HFF-Myc (cell line): ENCODE measurements at regions not wholly inside any gene's neighbourhood (a gene's known extent, or its start where the extent isn't known, plus 50 kb on each side); places are given as distances from the start of the nearest gene placed in this dataset.

Source experiments
- DNase-seq: peaks from one replicate; pipeline ENCODE4 v3.0.0-alpha.2; 2011; ENCODE audit warnings: low read depth; ENCODE audit errors: extremely low read depth
- H3K4me3 ChIP-seq: replicated peaks from 2 replicates; pipeline ENCODE4 v1.5.1; 2011; ENCODE audit warnings: low read depth, mild to moderate bottlenecking, control low read depth, low read length
- TF ChIP-seq, protein P1 (sequence below): IDR thresholded peaks from 2 replicates; pipeline ENCODE4 v1.5.1; 2012; ENCODE audit warnings: mild to moderate bottlenecking, low read depth, low read length, control low read depth; ENCODE audit errors: missing control alignments

GRCh38 chr14:30204431-30204980 is 276.9 kb upstream of the PRKD1 start:
- TF ChIP-seq, protein P1, sequence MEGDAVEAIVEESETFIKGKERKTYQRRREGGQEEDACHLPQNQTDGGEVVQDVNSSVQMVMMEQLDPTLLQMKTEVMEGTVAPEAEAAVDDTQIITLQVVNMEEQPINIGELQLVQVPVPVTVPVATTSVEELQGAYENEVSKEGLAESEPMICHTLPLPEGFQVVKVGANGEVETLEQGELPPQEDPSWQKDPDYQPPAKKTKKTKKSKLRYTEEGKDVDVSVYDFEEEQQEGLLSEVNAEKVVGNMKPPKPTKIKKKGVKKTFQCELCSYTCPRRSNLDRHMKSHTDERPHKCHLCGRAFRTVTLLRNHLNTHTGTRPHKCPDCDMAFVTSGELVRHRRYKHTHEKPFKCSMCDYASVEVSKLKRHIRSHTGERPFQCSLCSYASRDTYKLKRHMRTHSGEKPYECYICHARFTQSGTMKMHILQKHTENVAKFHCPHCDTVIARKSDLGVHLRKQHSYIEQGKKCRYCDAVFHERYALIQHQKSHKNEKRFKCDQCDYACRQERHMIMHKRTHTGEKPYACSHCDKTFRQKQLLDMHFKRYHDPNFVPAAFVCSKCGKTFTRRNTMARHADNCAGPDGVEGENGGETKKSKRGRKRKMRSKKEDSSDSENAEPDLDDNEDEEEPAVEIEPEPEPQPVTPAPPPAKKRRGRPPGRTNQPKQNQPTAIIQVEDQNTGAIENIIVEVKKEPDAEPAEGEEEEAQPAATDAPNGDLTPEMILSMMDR, result no peak
- no peak for DNase-seq
- no peak overlapping the region for H3K4me3 ChIP-seq

GRCh38 chr14:30209136-30209535 is 281.5 kb upstream of the PRKD1 start:
- TF ChIP-seq, protein P1, result no peak
- no peak overlapping the region for H3K4me3 ChIP-seq

GRCh38 chr14:30210630-30211029 is 283.0 kb upstream of the PRKD1 start:
- TF ChIP-seq, protein P1, result no peak
- no peak for DNase-seq
- no peak overlapping the region for H3K4me3 ChIP-seq

More at GRCh38 chr14:30209136-30209535, 281.5 kb upstream of the PRKD1 start:
- DNase-seq, result no peak

- DNase-seq, result no peak
- H3K4me3 ChIP-seq, result no peak overlapping the region
- TF ChIP-seq, protein P1, result no peak
Measured at GRCh38 chr14:30211326-30211725, 283.7 kb upstream of the PRKD1 start.

- TF ChIP-seq, protein P1, result no peak
- DNase-seq, result no peak
- H3K4me3 ChIP-seq, result no peak overlapping the region
Measured at GRCh38 chr14:30214014-30214413, 286.4 kb upstream of the PRKD1 start.

DNA sequence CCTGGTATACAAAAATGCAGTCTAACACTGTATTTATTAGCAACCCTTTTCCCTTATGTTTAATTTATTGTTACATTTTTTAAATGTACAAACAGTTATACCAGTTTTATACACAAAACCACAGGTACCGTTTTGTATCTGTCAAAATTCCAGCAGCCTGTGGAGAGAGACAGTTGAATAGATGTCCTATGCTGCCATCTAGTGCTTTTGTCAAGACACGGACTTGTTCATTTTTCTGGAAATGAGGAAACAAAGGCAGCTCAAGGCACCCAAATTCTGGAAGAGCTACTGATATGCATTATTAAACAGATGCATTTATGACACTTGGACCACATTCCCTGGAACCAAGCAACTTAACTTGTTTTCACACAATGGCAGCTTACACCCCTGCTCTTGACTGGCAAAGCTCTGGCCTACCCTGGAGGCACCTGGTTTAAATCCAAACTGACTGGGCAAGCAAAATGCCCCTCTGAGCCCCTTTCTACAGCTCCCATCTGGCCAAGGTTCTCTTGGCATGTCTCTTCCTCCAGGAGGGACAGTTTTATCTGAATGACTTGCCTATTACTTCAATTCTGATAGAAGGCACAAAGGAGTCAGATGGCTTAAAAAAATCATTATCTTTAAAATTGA is 286.9 kb upstream of the PRKD1 start:
- peak; percentile 35 for DNase-seq
- TF ChIP-seq, protein P1, result peak; percentile 53

More for the DNA sequence above, 286.9 kb upstream of the PRKD1 start:
- no peak overlapping the region for H3K4me3 ChIP-seq
